HFFc6 (cell line): ENCODE measurements at regions not wholly inside any gene's neighbourhood (a gene's known extent, or its start where the extent isn't known, plus 50 kb on each side); places are given as distances from the start of the nearest gene placed in this dataset.
A peak's percentile ranks its signal among the peaks of the same experiment; 100 is the strongest.

Source experiments
- DNase-seq: peaks from one replicate; pipeline ENCODE4 v3.0.0-alpha.2; 2018
- H3K27ac Mint-ChIP-seq: 2 replicates; pipeline ENCODE4 v1.8.0; 2020; ENCODE audit warnings: mild to moderate bottlenecking, mixed read lengths
- H3K27me3 Mint-ChIP-seq: 2 replicates; pipeline ENCODE4 v1.8.0; 2021; ENCODE audit warnings: mild to moderate bottlenecking, moderate library complexity, mixed read lengths; ENCODE audit not compliant: insufficient read depth
- H3K36me3 Mint-ChIP-seq: 2 replicates; pipeline ENCODE4 v1.8.0; 2021; ENCODE audit warnings: low read depth, mixed read lengths
- H3K4me1 Mint-ChIP-seq: 2 replicates; pipeline ENCODE4 v1.8.0; 2020; ENCODE audit warnings: low read depth, mixed read lengths
- H3K4me3 Mint-ChIP-seq: 2 replicates; pipeline ENCODE4 v1.8.0; 2020; ENCODE audit warnings: mild to moderate bottlenecking, moderate library complexity, mixed read lengths
- H3K9me3 Mint-ChIP-seq: 2 replicates; pipeline ENCODE4 v1.8.0; 2020; ENCODE audit warnings: mild to moderate bottlenecking, mixed read lengths
- TF ChIP-seq, protein P1 (sequence below): fragments of 200-600 bp; sonication (generic); IDR thresholded peaks from 2 replicates; pipeline ENCODE4 v1.5.0; 2021; ENCODE audit warnings: antibody characterized with exemption, mild to moderate bottlenecking

DNA sequence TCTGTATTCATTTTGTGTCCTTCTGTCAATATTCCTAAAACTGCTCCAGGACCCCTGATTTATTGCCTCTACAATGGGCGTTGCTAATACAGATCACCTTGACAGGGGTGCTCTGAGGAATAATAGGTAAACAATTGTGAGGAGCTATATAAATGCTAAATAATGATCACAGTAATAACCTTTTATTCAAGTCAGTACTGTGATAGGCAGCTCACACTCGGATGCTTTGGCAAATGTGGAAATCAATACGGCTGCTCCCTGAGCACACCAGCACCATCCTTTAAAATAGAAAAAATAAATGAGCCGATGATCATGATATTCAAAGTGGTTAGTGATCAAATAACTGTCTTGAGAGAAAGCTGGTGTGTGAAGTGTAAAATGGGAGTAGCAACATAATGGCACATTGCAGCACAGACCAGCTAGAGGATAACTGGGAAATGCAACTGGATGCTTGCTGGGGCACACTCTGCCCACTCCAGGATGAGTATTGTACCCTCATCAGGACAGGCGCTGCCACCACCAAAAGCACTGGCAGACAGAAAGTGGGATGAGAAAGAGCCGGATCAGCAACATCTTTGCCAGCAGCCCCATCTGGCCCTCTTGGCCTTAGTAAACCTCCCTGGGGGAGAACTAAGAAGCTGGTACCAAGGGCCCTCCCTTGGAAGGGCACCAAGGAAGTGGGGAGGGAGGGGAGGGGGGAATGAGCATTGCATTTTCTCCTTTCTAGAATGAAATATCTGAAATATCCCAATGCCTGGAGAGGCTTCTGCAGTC lies 69.4 kb upstream of the SPATA31D4 start:
- Mint-ChIP-seq H3K27ac (no peak overlapping the region), H3K27me3 (no peaks in the 10 kb centered on the region; the same call in none of the 2 replicates), H3K36me3 (no peaks in the 10 kb centered on the region), H3K4me3 (no peak overlapping the region), H3K4me1 (peaks cover 23% of the 10 kb centered on the region), H3K9me3 (no peaks in the 10 kb centered on the region)
- TF ChIP-seq, protein P1, sequence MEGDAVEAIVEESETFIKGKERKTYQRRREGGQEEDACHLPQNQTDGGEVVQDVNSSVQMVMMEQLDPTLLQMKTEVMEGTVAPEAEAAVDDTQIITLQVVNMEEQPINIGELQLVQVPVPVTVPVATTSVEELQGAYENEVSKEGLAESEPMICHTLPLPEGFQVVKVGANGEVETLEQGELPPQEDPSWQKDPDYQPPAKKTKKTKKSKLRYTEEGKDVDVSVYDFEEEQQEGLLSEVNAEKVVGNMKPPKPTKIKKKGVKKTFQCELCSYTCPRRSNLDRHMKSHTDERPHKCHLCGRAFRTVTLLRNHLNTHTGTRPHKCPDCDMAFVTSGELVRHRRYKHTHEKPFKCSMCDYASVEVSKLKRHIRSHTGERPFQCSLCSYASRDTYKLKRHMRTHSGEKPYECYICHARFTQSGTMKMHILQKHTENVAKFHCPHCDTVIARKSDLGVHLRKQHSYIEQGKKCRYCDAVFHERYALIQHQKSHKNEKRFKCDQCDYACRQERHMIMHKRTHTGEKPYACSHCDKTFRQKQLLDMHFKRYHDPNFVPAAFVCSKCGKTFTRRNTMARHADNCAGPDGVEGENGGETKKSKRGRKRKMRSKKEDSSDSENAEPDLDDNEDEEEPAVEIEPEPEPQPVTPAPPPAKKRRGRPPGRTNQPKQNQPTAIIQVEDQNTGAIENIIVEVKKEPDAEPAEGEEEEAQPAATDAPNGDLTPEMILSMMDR: no peak
- no peak for DNase-seq

GRCh38 chr9:81860581-81860980 lies 67.6 kb upstream of the SPATA31D4 start:
- TF ChIP-seq, protein P1: no peak
- no peaks in the 10 kb centered on the region for H3K36me3 Mint-ChIP-seq
- H3K27me3 Mint-ChIP-seq: no peaks in the 10 kb centered on the region; the same call in none of the 2 replicates

DNA sequence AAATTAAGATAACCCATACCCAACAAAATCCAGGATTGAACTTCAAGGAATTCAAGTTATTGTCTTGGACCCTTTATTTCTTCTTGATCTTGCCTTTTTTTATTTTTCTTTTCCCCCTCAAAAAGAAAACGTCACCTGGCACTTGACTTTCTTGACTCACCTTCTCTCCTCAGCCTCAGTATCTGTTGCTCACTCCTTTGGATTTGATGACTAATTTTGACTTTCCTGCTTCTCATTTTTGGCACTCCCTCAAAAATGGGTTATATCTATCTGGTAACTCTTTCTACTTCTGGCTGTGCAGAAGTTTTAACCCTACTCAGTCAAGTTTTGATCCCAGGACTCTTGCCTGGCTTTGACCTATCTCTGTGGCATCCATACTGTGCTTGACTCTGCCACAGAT lies 66.6 kb upstream of the SPATA31D4 start:
- Mint-ChIP-seq H3K36me3 (no peaks in the 10 kb centered on the region), H3K27ac (no peak overlapping the region), H3K4me1 (peaks cover 12% of the 10 kb centered on the region), H3K27me3 (no peaks in the 10 kb centered on the region; the same call in 1 of the 2 replicates), H3K9me3 (no peaks in the 10 kb centered on the region), H3K4me3 (no peak overlapping the region)
- TF ChIP-seq, protein P1: no peak
- peak; percentile 80 for DNase-seq

More at GRCh38 chr9:81860581-81860980, 67.6 kb upstream of the SPATA31D4 start:
- no peaks in the 10 kb centered on the region for H3K9me3 Mint-ChIP-seq
- no peak overlapping the region for H3K27ac Mint-ChIP-seq
- no peak for DNase-seq
- no peak overlapping the region for H3K4me3 Mint-ChIP-seq
- peaks cover 17% of the 10 kb centered on the region for H3K4me1 Mint-ChIP-seq

GRCh38 chr9:81868145-81868544 lies 60.1 kb upstream of the SPATA31D4 start:
- Mint-ChIP-seq H3K36me3 (no peaks in the 10 kb centered on the region), H3K4me1 (peaks cover 17% of the 10 kb centered on the region), H3K4me3 (no peak overlapping the region), H3K27ac (no peak overlapping the region), H3K9me3 (no peaks in the 10 kb centered on the region), H3K27me3 (no peaks in the 10 kb centered on the region)
- TF ChIP-seq, protein P1: no peak
- no peak for DNase-seq

GRCh38 chr9:81871695-81872094 lies 56.5 kb upstream of the SPATA31D4 start:
- Mint-ChIP-seq H3K27me3 (no peaks in the 10 kb centered on the region), H3K9me3 (no peaks in the 10 kb centered on the region), H3K36me3 (no peaks in the 10 kb centered on the region), H3K4me3 (peak overlapping the region; percentile 81), H3K27ac (peak overlapping the region; percentile 86), H3K4me1 (peaks cover 34% of the 10 kb centered on the region)
- TF ChIP-seq, protein P1: no peak
- DNase-seq: peak; percentile 68
